G401.6 (cell line): ENCODE measurements at regions not wholly inside any gene's neighbourhood (a gene's known extent, or its start where the extent isn't known, plus 50 kb on each side); places are given as distances from the start of the nearest gene placed in this dataset.

Experiments used
- FAIRE-seq: peaks from 2 replicates; lab custom pipeline; 2012; peaks lifted over from hg19 to GRCh38; lab: Jason Lieb, UNC

- FAIRE-seq: no peak
These were observed 96.5 kb upstream of the CRHR1 start for GRCh38 chr17:45687594-45687993.

- no peak for FAIRE-seq
These were observed 95.8 kb upstream of the CRHR1 start for GRCh38 chr17:45688353-45688752.

- no peak for FAIRE-seq
These were observed 95.3 kb upstream of the CRHR1 start for GRCh38 chr17:45688820-45689219.

GRCh38 chr17:45689451-45689850 is 94.7 kb upstream of the CRHR1 start:
- no peak for FAIRE-seq

GRCh38 chr17:45690625-45691275 is 93.4 kb upstream of the CRHR1 start:
- FAIRE-seq: no peak

- no peak for FAIRE-seq
These were observed 91.5 kb upstream of the CRHR1 start for GRCh38 chr17:45692661-45693060.

- FAIRE-seq: no peak
These were observed 90.3 kb upstream of the CRHR1 start for GRCh38 chr17:45693792-45694191.

GRCh38 chr17:45696442-45696841 is 87.7 kb upstream of the CRHR1 start:
- no peak for FAIRE-seq

GRCh38 chr17:45697076-45697475 is 87.0 kb upstream of the CRHR1 start:
- FAIRE-seq: no peak

GRCh38 chr17:45700171-45701090 is 83.7 kb upstream of the CRHR1 start:
- FAIRE-seq: no peak

- no peak for FAIRE-seq
These were observed 81.4 kb upstream of the CRHR1 start for GRCh38 chr17:45702666-45703266.

- no peak for FAIRE-seq
These were observed 80.8 kb upstream of the CRHR1 start for GRCh38 chr17:45703348-45703747.

GRCh38 chr17:45703806-45704205 is 80.3 kb upstream of the CRHR1 start:
- no peak for FAIRE-seq

GRCh38 chr17:45704251-45704650 is 79.9 kb upstream of the CRHR1 start:
- no peak for FAIRE-seq

- no peak for FAIRE-seq
These were observed 78.8 kb upstream of the CRHR1 start for GRCh38 chr17:45705123-45706009.

GRCh38 chr17:45706033-45706432 is 78.1 kb upstream of the CRHR1 start:
- FAIRE-seq: no peak

- no peak for FAIRE-seq
These were observed 75.3 kb upstream of the CRHR1 start for GRCh38 chr17:45708707-45709290.

GRCh38 chr17:45709728-45710288 is 74.3 kb upstream of the CRHR1 start:
- no peak for FAIRE-seq

GRCh38 chr17:45715787-45716186 is 68.3 kb upstream of the CRHR1 start:
- FAIRE-seq: no peak

- FAIRE-seq: no peak
These were observed 65.3 kb upstream of the CRHR1 start for GRCh38 chr17:45718791-45719190.

- no peak for FAIRE-seq
These were observed 64.6 kb upstream of the CRHR1 start for GRCh38 chr17:45719335-45720071.
